HepG2 (cell line): ENCODE measurements at regions not wholly inside any gene's neighbourhood (a gene's known extent, or its start where the extent isn't known, plus 50 kb on each side); places are given as distances from the start of the nearest gene placed in this dataset.

ENCODE experiments used
- ARID3A ChIP-seq: IDR thresholded peaks from 2 replicates; pipeline ENCODE4 v1.6.1; 2012; ENCODE audit warnings: low read depth, low read length, improper control_type of control experiment
- BORCS8-MEF2B ChIP-seq: sonication (generic); formaldehyde crosslinking; IDR thresholded peaks from 2 replicates; pipeline ENCODE4 v1.8.0; 2022; ENCODE audit warnings: mild to moderate bottlenecking, missing genetic modification reagents
- CBX1 ChIP-seq: IDR thresholded peaks from one replicate; pipeline ENCODE4 v1.6.1; 2016; ENCODE audit warnings: antibody characterized with exemption, low read depth
- CEBPB ChIP-seq: IDR thresholded peaks from 2 replicates; pipeline ENCODE4 v1.6.1; 2011; ENCODE audit warnings: low read depth, low read length, improper control_type of control experiment, borderline replicate concordance
- CENPBD1 ChIP-seq: sonication (generic); formaldehyde crosslinking; IDR thresholded peaks from 2 replicates; pipeline ENCODE4 v1.8.0; 2022; ENCODE audit warnings: missing genetic modification reagents, low read depth, mild to moderate bottlenecking, borderline replicate concordance
- CSRNP2 ChIP-seq: sonication (generic); formaldehyde crosslinking; conservative IDR thresholded peaks from 2 replicates; pipeline ENCODE4 v1.8.0; 2022; ENCODE audit warnings: low read depth, missing genetic modification reagents
- HOXA7 ChIP-seq: sonication (generic); formaldehyde crosslinking; IDR thresholded peaks from 2 replicates; pipeline ENCODE4 v1.8.1; 2022; ENCODE audit warnings: mild to moderate bottlenecking, missing genetic modification reagents, moderate library complexity
- ISX ChIP-seq: sonication (generic); formaldehyde crosslinking; conservative IDR thresholded peaks from 2 replicates; pipeline ENCODE4 v1.5.0; 2020; ENCODE audit warnings: missing genetic modification reagents
- KLF13 ChIP-seq: sonication (generic); formaldehyde crosslinking; IDR thresholded peaks from 2 replicates; pipeline ENCODE4 v1.4.0; 2020; ENCODE audit warnings: mild to moderate bottlenecking, missing genetic modification reagents
- NFE2 ChIP-seq: sonication (generic); formaldehyde crosslinking; IDR thresholded peaks from 2 replicates; pipeline ENCODE4 v1.4.0; 2020; ENCODE audit warnings: missing genetic modification reagents
- NPAS2 ChIP-seq: sonication (generic); formaldehyde crosslinking; IDR thresholded peaks from 2 replicates; pipeline ENCODE4 v1.8.0; 2022; ENCODE audit warnings: mild to moderate bottlenecking, missing genetic modification reagents, borderline replicate concordance
- POGZ ChIP-seq: sonication (generic); formaldehyde crosslinking; IDR thresholded peaks from 2 replicates; pipeline ENCODE4 v1.4.0; 2020; ENCODE audit warnings: mild to moderate bottlenecking, missing genetic modification reagents
- SALL1 ChIP-seq: sonication (generic); formaldehyde crosslinking; IDR thresholded peaks from 2 replicates; pipeline ENCODE4 v1.8.0; 2022; ENCODE audit warnings: mild to moderate bottlenecking, missing genetic modification reagents
- SNAPC5 ChIP-seq: sonication (generic); formaldehyde crosslinking; IDR thresholded peaks from 2 replicates; pipeline ENCODE4 v1.8.1; 2023; ENCODE audit warnings: mild to moderate bottlenecking, missing genetic modification reagents, borderline replicate concordance
- THAP9 ChIP-seq: sonication (generic); formaldehyde crosslinking; IDR thresholded peaks from 2 replicates; pipeline ENCODE4; 2020; ENCODE audit warnings: missing genetic modification reagents, mild to moderate bottlenecking, borderline replicate concordance
- ZBTB10 ChIP-seq: sonication (generic); formaldehyde crosslinking; IDR thresholded peaks from 2 replicates; pipeline ENCODE4 v1.4.0; 2020; ENCODE audit warnings: missing genetic modification reagents, borderline replicate concordance
- ZBTB7A ChIP-seq: sonication (generic); formaldehyde crosslinking; IDR thresholded peaks from 2 replicates; pipeline ENCODE4 v1.8.0; 2022; ENCODE audit warnings: mild to moderate bottlenecking, missing genetic modification reagents
- ZNF30 ChIP-seq: sonication (generic); formaldehyde crosslinking; IDR thresholded peaks from 2 replicates; pipeline ENCODE4 v1.5.0; 2020; ENCODE audit warnings: mild to moderate bottlenecking, missing genetic modification reagents
- ZNF441 ChIP-seq: sonication (generic); formaldehyde crosslinking; IDR thresholded peaks from 2 replicates; pipeline ENCODE4 v1.7.0; 2021; ENCODE audit warnings: missing genetic modification reagents, borderline replicate concordance
- ZNF572 ChIP-seq: sonication (generic); formaldehyde crosslinking; IDR thresholded peaks from 2 replicates; pipeline ENCODE4 v1.5.1; 2020; ENCODE audit warnings: mild to moderate bottlenecking, missing genetic modification reagents

- no peak for TF ChIP-seq CENPBD1 (CRISPR knock-in tag)
- TF ChIP-seq CBX1 = no peak
- no peak for TF ChIP-seq NFE2 (CRISPR knock-in tag)
- no peak for TF ChIP-seq ZNF441
- no peak for TF ChIP-seq ZNF572 (CRISPR knock-in tag)
- TF ChIP-seq POGZ = peak; percentile 55; the same call in 1 of the 2 replicates
- TF ChIP-seq ZBTB10 = peak; percentile 60; the same call in 1 of the 2 replicates
- peak; percentile 67; the same call in 1 of the 2 replicates for TF ChIP-seq ARID3A
- TF ChIP-seq NPAS2 = no peak
- no peak for TF ChIP-seq SNAPC5 (CRISPR knock-in tag)
- TF ChIP-seq KLF13 (CRISPR knock-in tag) = no peak
- TF ChIP-seq BORCS8-MEF2B = no peak
- TF ChIP-seq SALL1 (CRISPR knock-in tag) = peak; percentile 88
- TF ChIP-seq ISX = no peak
- no peak for TF ChIP-seq CSRNP2 (CRISPR knock-in tag)
- TF ChIP-seq ZNF30 (CRISPR knock-in tag) = no peak
- TF ChIP-seq CEBPB = no peak; the same call in 1 of the 2 replicates
- no peak; the same call in 1 of the 2 replicates for TF ChIP-seq THAP9 (CRISPR knock-in tag)
- TF ChIP-seq HOXA7 (CRISPR knock-in tag) = no peak
- 0 out of 2 replicates have a peak, but pooled peaks have one; percentile 24 for TF ChIP-seq ZBTB7A
These were observed 52.9 kb upstream of the IGFBP3 start (continued) for GRCh38 chr7:45973725-45974532.
